Stimulated activated CD4-positive, alpha-beta T cell treated with anti-CD3 and anti-CD28 coated beads, Interleukin-4, amount 100 ng/mL, for 24 hours (primary cell): ENCODE measurements at regions not wholly inside any gene's neighbourhood (a gene's known extent, or its start where the extent isn't known, plus 50 kb on each side); places are given as distances from the start of the nearest gene placed in this dataset.
"Not testable (repeated sequence)": the region's sequence is repeated elsewhere in the genome, so short reads cannot be mapped to it uniquely, and the experiment has no call there.

Experiments used
- DNase-seq: peaks from one replicate; pipeline ENCODE4 v3.0.0-alpha.2; 2020

DNA sequence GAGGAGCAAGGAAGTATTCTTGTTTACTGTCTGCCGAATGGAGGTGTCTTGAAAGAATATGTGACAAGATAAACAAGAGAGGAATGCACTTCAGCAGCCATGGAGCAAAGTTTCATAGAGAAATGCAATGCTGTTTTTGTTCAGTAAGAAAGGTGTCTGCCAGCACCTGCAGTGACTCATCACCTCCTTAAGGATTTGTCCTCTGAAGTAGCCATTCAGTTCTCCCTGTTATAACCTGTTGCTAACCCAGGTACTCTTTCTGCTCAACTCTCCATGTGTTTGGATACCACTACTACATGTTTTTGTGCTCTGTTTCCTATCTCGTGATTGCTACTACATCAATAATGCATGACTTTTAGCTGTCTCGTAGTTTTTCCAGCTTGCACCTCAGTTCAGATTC is 328.9 kb downstream of the CHL1 start:
- DNase-seq = no peak

DNA sequence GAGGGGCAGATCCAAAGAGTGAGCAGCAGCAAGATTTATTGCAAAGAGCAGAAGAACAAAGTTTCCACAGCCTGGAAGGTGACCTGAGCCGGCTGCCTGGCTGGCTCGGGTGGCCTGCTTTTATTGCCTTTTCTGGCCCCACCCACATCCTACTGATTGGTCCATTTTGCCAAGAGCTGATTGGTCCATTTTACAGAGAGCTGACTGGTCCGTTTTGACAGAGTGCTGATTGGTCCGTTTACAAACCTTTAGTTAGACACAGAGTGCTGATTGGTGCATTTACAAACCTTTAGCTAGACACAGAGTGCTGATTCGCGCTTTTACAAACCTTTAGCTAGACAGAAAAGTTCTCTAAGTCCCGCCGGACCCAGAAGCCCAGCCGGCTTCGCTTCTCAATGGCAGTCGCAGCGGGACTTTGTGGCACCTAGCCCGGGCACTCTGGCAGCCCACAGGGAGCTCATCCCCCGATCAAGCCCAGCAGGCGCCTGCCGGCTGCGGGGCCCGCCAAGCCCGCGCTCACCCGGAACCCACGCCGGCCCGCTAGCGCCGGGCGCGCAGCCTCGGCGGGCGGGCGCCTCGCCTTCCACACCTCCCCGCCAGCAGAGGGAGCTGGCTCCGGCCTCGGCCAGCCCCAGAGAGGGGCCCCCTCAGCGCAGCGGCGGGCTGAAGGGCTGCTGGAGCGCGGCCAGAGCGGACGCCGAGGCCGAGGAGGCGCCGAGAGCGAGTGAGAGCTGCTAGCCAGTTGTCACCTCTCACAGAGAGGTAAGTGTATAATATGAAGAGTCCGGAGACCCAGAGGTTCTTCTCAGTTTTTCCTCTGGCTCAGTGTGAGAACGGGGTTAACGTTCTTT is 339.2 kb downstream of the CHL1 start:
- DNase-seq = no peak

DNA sequence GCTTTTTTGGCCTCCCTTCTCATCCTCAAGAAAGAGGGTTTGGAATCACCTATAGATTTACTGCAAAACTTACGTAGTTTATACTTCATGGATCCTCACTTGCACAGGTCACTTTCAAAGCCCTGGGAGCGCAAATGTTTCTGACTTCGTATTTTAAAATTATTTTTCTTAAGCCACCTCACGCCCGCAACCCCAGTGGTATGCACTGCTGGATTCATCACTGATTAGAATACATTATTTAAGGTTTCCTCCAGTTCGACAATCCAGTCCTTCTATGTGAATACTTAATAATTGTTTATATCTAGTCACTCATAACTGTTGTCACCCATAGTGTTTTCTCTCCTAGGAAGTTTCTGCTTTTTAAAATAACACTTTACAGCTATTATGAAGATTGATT is 339.9 kb downstream of the CHL1 start:
- DNase-seq = no peak

DNA sequence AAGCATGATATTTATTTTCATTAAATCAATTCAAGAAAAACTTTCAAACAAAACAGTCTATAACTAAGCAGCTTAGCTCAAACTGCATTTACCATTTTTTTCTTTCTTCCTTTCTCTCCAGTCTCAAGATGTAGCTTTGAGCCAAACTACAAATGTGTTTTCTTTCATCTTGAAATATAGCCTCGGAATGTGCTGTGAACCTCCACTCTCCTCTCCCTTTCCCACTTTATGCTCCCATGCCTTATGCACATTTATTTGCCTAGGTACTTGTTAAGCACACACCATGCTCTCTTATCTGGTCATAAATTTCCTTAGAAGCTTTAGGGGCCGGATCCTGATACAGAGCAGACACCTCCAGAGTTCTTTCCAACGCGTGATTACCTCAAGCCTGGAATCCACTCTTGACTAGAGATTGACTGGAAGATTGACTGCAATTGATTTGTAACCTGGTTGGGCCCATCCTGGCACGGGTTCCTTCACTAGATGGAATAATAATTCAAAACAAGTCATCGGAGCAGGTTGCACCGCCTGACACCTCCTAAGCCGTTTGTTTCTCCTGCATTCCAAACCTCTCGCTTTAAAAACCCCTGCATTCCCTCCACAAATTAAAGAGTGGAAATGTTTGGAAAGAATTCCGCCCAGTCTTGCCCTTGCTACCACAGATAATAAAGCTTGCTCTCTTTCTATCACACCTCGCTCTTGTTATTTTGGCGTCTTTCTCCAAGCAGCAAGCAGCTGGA is 344.7 kb downstream of the CHL1 start:
- no peak for DNase-seq

DNA sequence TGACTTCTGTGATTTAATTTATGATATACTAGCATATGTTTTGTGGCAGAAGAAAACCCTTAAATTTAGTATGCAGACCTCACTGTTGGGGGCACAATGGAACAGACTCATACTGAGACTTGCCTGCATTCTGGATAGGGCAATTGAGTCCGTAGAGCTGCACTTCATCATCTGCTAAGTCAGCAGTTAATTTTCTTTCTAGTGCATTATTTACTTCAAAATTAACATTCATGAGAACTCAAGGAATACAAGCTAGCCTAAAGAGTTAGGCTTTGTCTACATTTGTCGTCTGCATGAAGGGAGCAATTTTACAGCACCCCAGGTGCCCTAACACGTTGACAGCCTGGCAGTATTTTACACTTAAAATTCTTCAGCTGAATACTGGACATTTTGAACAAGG is 345.5 kb downstream of the CHL1 start:
- no peak for DNase-seq

DNA sequence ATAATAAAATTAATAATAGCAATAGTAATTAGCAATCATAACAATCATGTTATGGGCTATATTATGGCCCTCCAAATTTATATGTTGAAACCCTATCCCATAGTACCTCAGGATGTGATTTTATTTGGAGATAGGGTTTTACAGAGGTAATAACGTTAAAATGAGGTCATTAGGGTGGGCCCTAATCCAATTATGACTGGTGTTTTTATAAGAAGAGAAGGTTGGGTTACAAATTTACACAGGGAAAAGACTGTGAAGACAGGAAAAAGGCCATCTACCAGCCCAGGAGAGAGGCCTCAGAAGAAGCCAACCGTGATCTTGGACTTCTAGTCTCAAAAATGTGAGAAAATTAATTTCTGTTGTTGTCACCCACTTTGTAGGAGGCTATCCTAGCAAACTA is 353.1 kb downstream of the CHL1 start:
- no peak for DNase-seq

DNA sequence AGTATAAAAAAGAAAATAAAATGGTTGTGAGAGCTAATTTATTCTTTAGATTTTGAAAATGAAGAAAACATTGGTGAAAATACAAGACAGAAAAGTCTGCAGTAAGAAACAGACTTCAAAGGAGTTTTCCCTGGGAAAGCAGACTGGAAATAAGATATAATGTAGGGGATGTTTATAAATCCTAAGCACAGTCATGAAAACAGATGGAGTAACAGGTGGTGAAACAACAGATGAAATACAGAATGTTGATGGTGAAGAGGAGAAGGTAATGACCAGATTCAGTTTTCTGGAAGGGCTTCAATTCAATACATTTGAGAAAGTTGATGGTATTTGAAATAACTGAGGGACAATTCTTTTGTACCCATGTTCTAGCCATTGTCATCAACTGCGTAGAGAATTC is 353.9 kb downstream of the CHL1 start:
- DNase-seq = no peak

DNA sequence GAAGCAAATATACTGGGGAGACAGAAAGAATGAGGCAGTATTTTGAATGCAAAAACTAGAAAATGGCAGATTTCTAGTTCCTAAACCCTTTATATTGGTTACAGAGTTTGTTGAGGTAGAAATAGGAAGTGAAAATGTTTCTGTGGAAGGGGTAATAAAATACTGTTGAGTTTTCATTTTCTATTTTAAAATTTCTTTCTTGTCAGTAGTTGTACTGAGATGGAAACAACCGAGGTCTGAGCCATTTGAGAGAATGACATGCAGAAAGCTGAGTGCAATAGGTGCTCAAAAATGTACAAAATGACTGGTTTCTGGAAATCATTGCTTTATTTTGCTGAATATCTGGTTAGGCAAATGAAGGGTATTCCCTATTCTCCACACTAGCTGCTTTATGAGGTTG is 361.4 kb downstream of the CHL1 start:
- no peak for DNase-seq

DNA sequence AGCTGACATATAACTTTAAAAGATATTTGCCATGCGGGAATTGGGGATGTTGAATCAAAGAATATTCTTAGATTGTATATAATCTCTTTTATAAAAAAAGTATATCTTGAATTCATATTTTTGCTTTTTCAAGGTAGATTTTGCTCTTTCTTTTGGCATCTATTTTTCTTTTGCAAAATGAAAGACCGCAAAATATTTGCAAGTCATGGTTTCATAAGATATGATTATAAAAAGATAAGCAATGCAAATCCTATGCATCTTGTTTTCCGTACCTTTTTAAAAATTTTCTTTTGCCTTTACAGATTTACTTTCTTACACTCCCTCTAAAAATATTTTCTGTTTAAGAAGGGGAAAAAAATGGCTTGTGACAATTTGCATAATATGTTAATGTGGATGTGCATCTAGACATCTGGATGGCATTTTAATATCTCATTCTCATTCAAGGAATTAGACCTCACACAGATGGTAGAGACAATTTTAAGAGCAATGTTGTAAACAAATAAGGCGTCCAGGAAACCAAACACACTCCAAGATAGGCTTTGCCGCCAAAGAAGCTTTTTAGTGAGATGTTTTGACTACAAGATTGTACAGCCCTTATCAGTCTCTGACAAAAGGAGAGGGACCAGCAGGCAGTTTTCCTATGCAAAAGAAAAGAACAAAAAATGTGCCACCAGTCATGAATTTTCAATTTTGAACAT is 371.1 kb downstream of the CHL1 start:
- DNase-seq = no peak

DNA sequence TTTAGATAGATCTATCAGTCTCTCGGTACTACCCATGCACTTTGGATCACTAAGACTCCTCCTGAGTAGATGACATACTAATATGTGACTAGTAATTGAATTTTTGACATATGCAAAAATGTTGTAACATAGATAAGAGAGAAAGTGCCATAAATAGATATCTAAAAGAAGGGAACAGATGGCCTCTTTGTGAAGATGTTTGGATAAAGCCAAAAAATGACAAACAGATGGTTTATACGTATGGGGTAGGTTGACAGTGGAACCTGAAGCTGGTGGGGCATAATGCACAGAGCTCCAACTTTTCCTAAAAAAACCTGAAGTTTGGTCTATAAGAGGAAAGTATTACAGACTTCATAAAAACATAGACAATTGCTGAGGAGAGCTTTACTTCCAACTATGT is 383.0 kb downstream of the CHL1 start:
- not testable (repeated sequence) for DNase-seq

DNA sequence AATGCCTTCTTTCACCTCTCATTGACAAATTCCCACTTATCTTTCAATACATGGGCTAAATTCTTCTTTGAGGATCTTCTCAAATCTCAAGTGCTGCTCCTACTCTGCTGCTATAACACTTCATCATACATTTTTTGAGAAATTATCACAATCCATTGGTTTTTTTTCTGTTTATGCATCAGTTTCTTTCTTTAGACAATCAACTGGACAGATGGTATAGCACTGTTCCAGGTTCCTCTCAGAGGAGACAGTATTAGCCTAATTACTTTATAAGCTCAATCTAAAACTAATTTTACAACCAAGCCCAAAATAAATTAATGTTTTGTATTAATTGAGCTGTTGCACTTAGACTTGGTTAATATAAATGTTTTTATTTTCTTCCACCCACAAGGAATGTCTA is 392.5 kb downstream of the CHL1 start:
- DNase-seq = not testable (repeated sequence)

DNA sequence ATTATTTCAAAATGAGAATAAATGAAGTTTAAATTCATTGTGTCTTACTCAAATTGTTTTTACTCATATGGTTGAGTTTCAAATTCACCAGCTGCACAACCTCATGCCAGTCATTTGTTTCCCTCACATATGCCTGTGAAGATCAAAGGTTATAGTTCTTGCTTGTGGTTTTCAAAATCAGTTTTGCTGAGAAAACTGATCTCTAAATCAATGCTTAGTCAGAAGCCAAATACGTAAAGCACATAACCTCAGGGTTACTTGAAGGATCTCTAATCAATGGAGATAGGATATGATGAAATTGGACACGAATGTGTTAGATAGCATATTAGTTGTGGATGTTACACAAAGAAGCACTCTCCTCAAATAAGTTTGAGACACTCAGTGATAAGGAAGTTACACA is 400.7 kb downstream of the CHL1 start:
- DNase-seq = not testable (repeated sequence)

DNA sequence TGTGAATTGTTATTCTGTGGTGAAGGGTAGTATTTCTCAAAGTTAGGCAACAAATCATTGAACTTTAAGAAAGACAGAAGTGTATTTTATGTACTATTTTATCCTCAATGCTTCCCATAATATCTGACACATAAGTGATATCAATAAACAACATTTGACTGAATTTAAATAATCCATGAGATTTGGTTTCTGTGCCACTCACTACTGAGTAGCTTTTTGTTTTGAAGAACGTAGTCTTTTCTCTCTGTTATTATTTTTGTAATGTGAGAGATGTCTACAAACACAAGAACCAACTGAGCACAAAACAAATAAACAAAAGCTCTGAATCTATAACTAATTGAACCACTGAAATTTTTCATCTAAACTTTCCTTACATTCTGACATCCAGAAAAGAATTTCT is 401.2 kb downstream of the CHL1 start:
- not testable (repeated sequence) for DNase-seq

DNA sequence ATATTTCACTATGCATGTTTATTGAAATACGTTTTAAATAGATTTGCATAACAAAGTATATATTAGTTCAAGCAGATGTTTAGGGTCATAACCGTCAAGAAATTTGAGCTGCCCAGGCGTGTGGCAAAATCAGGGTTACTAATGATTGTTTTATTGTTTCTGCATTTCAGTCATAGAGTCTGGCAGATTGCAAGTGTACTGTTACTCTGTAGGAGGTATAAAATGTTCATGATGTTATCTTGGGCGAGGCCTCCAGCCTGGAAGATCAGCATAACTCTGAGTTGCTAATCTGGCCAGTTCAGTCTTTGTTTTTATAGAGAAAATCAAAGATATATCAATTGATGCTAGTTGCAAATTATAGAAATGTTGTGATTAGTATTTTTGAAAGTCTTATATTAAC is 410.9 kb downstream of the CHL1 start:
- not testable (repeated sequence) for DNase-seq

DNA sequence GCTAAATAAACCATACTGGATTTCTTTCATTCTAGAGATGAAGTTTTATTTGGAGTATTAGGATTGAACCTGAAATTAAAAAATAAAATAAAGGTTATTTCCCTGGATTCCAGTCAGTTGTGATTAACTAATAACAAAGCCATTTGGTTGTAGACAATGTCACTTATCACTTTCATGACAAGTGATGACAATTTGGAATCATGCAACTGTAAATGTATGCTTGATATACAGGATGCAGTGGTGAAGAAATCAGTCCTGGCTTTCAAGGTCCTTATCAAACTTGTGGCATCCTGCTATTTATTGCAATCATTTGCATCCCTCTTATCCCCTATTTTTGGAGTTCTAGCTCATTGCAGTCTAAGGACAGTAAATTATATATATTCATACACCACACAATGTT is 425.2 kb downstream of the CHL1 start:
- DNase-seq = no peak

DNA sequence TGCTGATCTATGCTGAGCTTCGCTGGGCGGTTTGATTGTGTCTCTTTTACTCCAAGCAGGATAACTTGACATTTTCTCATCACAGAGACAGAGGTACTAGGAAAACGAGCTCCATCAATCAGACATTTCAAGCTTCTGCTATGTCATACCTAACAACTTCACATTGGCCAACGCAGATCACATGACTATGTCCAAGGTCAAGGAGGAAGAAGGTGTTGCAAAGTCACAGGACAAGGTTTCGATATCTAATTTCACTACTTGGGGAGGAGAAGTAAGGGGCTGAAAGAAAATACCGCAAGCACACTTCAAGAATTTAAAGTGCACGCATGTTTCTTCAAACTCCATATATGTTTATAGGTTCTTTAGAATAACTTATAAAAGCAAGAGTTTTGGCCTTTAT is 425.8 kb downstream of the CHL1 start:
- DNase-seq = no peak

DNA sequence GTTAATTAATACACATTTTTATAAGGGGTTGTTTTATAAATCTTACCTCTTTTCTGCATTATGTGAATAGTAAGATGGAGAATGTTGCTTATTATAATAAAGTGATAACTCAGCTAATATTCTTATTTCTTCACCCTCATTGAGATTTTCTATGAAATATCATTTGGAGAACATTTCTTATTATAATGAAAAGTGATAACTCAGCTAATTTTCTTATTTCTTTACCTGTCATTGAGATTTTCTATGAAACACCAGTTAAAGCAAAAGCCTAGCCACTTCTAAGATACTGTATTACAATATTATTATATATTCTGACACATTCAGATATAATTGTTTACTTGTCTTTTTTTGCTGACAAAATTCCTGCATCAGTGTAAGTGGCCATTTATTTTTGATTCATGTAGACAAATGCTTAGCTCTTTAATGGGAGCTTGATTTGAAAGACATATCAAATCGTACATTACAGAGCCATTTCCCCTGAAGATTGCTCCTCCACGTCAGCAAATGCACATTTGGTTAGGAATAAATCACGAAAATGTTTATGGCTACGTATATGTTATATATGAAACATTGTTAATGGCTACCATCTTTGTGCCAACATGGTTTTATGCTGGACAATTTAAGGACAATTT is 427.5 kb downstream of the CHL1 start:
- DNase-seq = no peak

DNA sequence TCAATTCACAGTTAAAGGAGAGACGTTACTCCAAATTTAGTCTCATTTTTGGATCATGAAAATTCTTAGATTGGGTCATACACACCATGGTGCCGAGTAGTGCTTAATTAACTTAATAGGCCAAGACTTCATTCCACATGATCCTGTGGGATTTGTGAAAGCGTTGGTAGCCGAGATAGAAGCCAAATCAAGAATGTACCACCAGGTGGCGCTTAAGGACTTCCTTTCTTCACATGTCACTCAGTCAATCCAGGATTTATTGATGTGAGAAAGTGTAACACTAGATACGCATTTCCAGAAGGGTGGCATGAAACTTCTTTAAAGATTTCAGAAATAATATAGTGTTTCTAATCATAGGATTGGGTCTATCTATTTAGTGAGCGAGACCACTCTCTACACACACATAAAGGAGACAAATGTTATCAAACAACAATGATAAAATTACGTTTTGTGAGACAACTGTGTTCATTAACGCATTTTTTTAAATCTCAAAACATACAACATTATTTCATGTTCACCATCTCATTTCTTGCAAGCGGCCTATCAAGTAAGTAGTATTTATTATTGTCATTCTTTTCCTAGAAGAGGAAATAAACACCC is 436.1 kb downstream of the CHL1 start:
- DNase-seq = peak; percentile 10

DNA sequence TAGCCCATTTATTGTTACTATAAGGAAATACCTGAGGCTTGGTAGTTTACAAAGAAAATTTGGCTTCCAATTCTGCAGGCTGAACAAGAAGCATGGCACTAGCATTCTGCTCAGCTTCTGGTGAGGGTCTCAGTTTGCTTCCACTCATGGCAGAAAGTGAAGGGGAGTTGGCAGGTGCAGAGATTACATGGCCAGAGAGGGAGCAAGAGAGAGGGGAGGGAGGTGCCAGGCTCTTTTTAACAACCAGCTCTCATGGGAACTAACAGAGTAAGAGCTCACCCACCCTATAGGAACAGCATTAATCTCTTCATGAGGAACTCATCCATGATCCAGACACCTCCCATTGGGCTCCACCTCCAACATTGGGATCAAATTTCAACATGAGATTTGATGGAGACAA is 437.9 kb downstream of the CHL1 start:
- DNase-seq = no peak

DNA sequence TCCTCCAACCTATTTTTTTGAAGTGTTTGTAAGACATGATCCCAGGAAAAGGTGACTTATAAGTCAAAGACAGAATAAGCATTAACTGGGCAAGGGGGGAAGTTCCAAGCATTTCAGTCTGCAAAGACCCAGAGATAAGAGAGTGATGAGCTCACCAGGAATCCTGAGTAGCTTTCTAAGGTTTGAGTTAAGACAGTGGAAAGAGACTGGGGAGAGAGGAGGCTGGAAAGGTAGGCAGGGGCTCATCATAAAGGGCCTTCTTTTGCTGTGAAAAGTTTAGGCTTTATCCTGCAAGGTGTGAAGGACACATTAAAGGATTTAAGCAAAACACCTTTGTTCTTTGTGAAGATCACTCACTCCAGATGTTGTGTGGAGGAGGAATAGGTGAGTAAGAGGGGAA is 438.8 kb downstream of the CHL1 start:
- DNase-seq = no peak

DNA sequence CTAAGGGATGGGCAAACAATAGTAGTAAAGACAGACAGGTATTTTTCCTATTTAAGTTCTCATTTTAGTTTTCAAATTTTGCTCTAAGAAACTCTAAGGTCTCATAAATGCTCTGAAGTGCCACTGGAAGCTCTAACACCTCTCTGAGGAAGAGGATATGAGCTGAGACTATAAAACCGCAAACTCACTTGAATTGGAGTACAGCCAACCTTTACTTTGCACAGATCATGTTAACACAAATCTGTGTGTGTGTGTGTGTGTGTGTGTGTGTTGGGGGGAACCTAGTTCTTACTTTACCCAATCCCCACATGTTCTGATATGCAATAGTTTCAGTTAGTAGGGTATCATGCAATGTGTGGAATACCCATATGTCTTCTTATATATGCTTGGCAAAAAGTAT is 446.8 kb downstream of the CHL1 start:
- no peak for DNase-seq

DNA sequence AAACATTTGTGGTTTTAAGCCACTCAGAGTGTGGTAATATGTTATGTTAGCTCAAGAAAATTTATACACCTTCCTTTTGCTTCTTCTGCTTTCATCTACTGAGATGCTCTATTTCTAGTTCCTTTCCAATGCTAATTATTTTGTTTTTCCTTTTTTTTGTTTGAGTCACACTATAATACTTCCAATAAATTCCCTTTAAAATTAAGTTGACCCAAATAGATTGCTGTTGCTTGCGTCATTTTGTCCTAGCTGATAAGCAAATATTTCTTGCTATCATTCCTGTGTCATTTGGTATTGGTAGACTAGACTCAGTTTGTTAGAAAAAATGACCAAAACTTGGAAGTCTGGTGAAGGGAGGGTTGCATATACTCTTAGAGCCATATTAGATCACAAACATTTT is 437.0 kb upstream of the CNTN6 start:
- no peak for DNase-seq

DNA sequence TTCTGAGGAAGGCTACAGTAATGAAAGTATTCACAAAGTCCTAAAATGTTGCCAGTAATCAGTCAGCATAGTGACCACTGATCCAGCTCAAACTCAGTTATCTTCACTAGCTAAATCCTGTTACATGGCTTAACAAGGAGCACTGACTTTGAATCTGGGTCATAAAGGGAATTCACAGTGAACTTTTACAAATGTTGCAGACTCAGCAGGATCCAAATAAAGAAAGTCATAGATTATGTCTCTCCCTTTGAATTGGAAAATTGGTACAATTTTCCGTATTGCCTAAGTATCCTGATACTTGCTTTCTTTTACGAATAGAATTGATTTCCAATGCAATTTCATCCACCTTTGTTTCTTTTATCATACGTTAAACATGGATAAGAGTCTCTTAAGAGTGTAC is 431.5 kb upstream of the CNTN6 start:
- DNase-seq = no peak
